PC-9 (cell line): ENCODE measurements at regions not wholly inside any gene's neighbourhood (a gene's known extent, or its start where the extent isn't known, plus 50 kb on each side); places are given as distances from the start of the nearest gene placed in this dataset.

Experiments
- BruUV-seq: library from RNA; stranded (reverse); fragments of 400-500 nt; replicated peaks from 2 replicates; lab custom pipeline; 2021; lab: Mats Ljungman, UMichigan
- CTCF ChIA-PET: fragments of 300-600 bp; sonication (Branson Sonifier 250); formaldehyde crosslinking; loops from one replicate; lab custom pipeline; 2022; ENCODE audit warnings: antibody characterized with exemption; lab: Charles Lee
- POLR2A ChIA-PET: fragments of 300-600 bp; sonication (Branson Sonifier 250); formaldehyde crosslinking; loops from one replicate; lab custom pipeline; 2022; ENCODE audit warnings: antibody characterized with exemption; ENCODE audit not compliant: unreplicated experiment; lab: Charles Lee
- DNase-seq, 2 experiments: peaks; one replicate each; pipeline versions ENCODE4 v3.0.0 to v3.0.0-alpha.2; 2015 to 2022; ENCODE audit warnings: mixed read lengths in 1 of 2
- H2AFZ ChIP-seq: fragments of 200-600 bp; sonication (generic); 2 replicates; pipeline ENCODE4 v1.8.1; 2017; ENCODE audit warnings: antibody characterized with exemption
- H3F3A ChIP-seq: fragments of 200-600 bp; sonication (generic); 2 replicates; pipeline ENCODE4 v1.8.1; 2017; ENCODE audit warnings: antibody characterized with exemption, mild to moderate bottlenecking, low read depth; ENCODE audit not compliant: insufficient read depth
- H3K27ac ChIP-seq: fragments of 200-600 bp; sonication (generic); 2 replicates; pipeline ENCODE4 v1.6.1; 2016; ENCODE audit warnings: mixed run types
- H3K27me3 ChIP-seq: fragments of 200-600 bp; sonication (generic); 2 replicates; pipeline ENCODE4 v1.6.1; 2016; ENCODE audit warnings: low read depth, mixed run types; ENCODE audit not compliant: insufficient read depth
- H3K36me3 ChIP-seq: fragments of 200-600 bp; sonication (generic); 2 replicates; pipeline ENCODE4 v1.6.1; 2016; ENCODE audit warnings: low read depth, mixed run types
- H3K4me1 ChIP-seq: fragments of 200-600 bp; sonication (generic); replicated peaks from 2 replicates; pipeline ENCODE4 v1.6.1; 2016; ENCODE audit warnings: mixed run types; ENCODE audit not compliant: insufficient read depth
- H3K4me2 ChIP-seq: fragments of 200-600 bp; sonication (generic); 2 replicates; pipeline ENCODE4 v1.6.1; 2017; ENCODE audit warnings: mixed run types
- H3K4me3 ChIP-seq: fragments of 200-600 bp; sonication (generic); 2 replicates; pipeline ENCODE4 v1.6.1; 2016; ENCODE audit warnings: mixed run types
- H3K79me2 ChIP-seq: fragments of 200-600 bp; sonication (generic); 2 replicates; pipeline ENCODE4 v1.6.1; 2017; ENCODE audit warnings: low read depth, mixed run types
- H3K9me2 ChIP-seq: fragments of 200-600 bp; sonication (generic); 2 replicates; pipeline ENCODE4 v1.8.1; 2017; ENCODE audit warnings: mild to moderate bottlenecking; ENCODE audit not compliant: insufficient read depth
- H3K9me3 ChIP-seq: fragments of 200-600 bp; sonication (generic); 2 replicates; pipeline ENCODE4 v1.8.1; 2016; ENCODE audit warnings: low read depth; ENCODE audit not compliant: insufficient read depth
- H4K20me1 ChIP-seq: fragments of 200-600 bp; sonication (generic); 2 replicates; pipeline ENCODE4 v1.8.1; 2017; ENCODE audit not compliant: insufficient read depth
- EZH2 ChIP-seq: fragments of 200-600 bp; sonication (generic); IDR thresholded peaks from 2 replicates; pipeline ENCODE4 v1.8.0; 2017; ENCODE audit warnings: antibody characterized with exemption, low read depth
- intact Hi-C: fragments of 100-400 bp; cut with micrococcal nuclease; formaldehyde crosslinking; loops from one replicate; pipeline ENCODE4 v1.10.0; 2022; ENCODE audit not compliant: unreplicated experiment
- TF ChIP-seq, protein P1 (sequence below): fragments of 200-600 bp; sonication (generic); conservative IDR thresholded peaks from 2 replicates; pipeline ENCODE4 v1.6.1; 2017; ENCODE audit warnings: mixed run types, antibody characterized with exemption, mild to moderate bottlenecking, moderate library complexity

DNA sequence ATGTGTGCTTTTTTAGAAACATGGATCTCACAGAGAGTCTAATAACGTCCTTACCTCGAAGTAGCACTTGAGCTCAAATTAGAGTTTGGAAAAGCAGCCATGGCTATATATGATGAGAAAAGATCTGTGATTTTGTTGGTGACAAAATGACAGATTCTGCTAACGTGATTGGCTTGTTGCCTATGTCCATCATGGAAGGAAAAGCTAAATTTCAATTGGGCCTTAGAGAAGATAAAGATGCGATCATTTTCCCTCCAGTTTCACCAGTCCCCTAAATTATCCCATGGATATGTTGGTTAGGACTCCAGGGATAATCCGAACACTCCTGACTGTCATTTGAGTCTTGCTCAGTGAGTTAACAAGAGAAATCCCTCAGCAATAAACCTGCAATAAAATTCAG, 175.8 kb downstream of the C16orf95 start:
- intact Hi-C loops = no loop called here
- no peaks in the 10 kb centered on the region for H4K20me1 ChIP-seq
- H3K4me2 ChIP-seq = no peak overlapping the region
- peaks cover 7% of the 10 kb centered on the region; the same call in 1 of the 2 replicates for H3K4me1 ChIP-seq
- DNase-seq = no peak
- CTCF ChIA-PET = no interaction called here
- H3K9me3 ChIP-seq = no peaks in the 10 kb centered on the region
- POLR2A ChIA-PET = no interaction called here
- TF ChIP-seq EZH2 = no peak
- TF ChIP-seq, protein P1, sequence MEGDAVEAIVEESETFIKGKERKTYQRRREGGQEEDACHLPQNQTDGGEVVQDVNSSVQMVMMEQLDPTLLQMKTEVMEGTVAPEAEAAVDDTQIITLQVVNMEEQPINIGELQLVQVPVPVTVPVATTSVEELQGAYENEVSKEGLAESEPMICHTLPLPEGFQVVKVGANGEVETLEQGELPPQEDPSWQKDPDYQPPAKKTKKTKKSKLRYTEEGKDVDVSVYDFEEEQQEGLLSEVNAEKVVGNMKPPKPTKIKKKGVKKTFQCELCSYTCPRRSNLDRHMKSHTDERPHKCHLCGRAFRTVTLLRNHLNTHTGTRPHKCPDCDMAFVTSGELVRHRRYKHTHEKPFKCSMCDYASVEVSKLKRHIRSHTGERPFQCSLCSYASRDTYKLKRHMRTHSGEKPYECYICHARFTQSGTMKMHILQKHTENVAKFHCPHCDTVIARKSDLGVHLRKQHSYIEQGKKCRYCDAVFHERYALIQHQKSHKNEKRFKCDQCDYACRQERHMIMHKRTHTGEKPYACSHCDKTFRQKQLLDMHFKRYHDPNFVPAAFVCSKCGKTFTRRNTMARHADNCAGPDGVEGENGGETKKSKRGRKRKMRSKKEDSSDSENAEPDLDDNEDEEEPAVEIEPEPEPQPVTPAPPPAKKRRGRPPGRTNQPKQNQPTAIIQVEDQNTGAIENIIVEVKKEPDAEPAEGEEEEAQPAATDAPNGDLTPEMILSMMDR = no peak
- H3K9me2 ChIP-seq = no peaks in the 10 kb centered on the region; the same call in 1 of the 2 replicates
- H3F3A ChIP-seq = no peaks in the 10 kb centered on the region
- no peak overlapping the region for H3K4me3 ChIP-seq
- no peaks in the 10 kb centered on the region for H3K36me3 ChIP-seq
- H3K27me3 ChIP-seq = peaks cover 7% of the 10 kb centered on the region; the same call in 1 of the 2 replicates
- no peaks in the 10 kb centered on the region for H3K79me2 ChIP-seq
- H2AFZ ChIP-seq = no peak overlapping the region
- BruUV-seq = no TSS peak
- H3K27ac ChIP-seq = no peak overlapping the region

DNA sequence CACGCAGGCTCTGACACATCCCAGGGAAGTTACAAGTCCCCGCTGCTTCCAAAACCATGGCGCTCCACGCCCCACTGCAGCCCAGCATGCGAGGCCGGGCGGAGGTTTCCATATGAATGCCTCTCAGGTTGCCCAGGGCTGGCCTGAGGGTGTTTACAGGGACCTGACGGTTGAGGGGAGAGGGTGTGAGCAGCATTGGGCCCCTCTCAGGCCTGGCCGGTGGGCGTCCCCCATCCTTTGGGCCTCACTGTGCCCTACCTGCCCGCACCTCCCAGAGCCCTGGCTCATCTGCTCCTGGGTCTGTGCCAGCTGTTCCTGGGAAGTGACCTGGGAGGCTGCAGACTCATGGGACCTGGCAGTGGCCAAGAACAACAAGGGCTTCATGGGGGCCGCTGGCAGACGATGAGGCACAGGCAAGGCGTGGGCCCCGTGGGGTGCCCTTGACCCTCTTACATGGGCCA, 173.5 kb downstream of the C16orf95 start:
- no peaks in the 10 kb centered on the region for H4K20me1 ChIP-seq
- H3F3A ChIP-seq = no peaks in the 10 kb centered on the region
- no peak overlapping the region for H2AFZ ChIP-seq
- ChIA-PET POLR2A (no interaction called here), CTCF (no interaction called here)
- H3K27me3 ChIP-seq = peaks cover 7% of the 10 kb centered on the region; the same call in 1 of the 2 replicates
- BruUV-seq = no TSS peak
- H3K4me2 ChIP-seq = no peak overlapping the region
- no peak for DNase-seq
- intact Hi-C loops = no loop called here
- H3K9me3 ChIP-seq = no peaks in the 10 kb centered on the region; the same call in 1 of the 2 replicates
- no peak for TF ChIP-seq EZH2
- TF ChIP-seq, protein P1 = no peak
- H3K36me3 ChIP-seq = no peaks in the 10 kb centered on the region
- no peak overlapping the region for H3K4me3 ChIP-seq
- H3K4me1 ChIP-seq = peaks cover 7% of the 10 kb centered on the region; the same call in 1 of the 2 replicates
- no peaks in the 10 kb centered on the region for H3K79me2 ChIP-seq
- H3K9me2 ChIP-seq = no peaks in the 10 kb centered on the region; the same call in 1 of the 2 replicates
- no peak overlapping the region for H3K27ac ChIP-seq

DNA sequence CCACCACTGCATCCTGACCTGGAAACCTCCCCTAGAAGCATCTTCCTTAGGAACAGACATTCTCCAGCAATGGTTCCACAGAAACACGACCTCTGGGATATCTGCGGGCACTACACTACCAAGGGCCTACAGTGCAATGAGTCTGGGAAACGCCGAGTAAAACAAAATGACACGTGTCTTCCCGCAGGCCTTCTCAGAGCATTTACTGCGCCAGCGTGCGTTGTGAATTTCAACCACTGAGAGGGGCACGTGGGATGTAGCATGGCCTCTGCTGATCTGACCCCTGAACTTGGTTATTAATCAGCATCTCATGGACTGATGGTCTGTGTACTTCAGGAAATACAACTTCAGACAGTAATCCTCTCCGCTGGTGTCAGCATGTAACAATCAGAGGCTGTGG, 173.0 kb downstream of the C16orf95 start:
- Histone ChIP-seq H3K79me2 (no peaks in the 10 kb centered on the region), H3K9me2 (no peaks in the 10 kb centered on the region; the same call in 1 of the 2 replicates), H4K20me1 (no peaks in the 10 kb centered on the region), H3K4me2 (no peak overlapping the region), H3K27me3 (peaks cover 5% of the 10 kb centered on the region; the same call in 1 of the 2 replicates), H2AFZ (no peak overlapping the region), H3K4me3 (no peak overlapping the region), H3K9me3 (no peaks in the 10 kb centered on the region; the same call in 1 of the 2 replicates), H3K27ac (no peak overlapping the region), H3F3A (no peaks in the 10 kb centered on the region), H3K36me3 (no peaks in the 10 kb centered on the region), H3K4me1 (peaks cover 7% of the 10 kb centered on the region; the same call in 1 of the 2 replicates)
- CTCF ChIA-PET = no interaction called here
- POLR2A ChIA-PET = no interaction called here
- no peak for DNase-seq
- BruUV-seq = no TSS peak
- intact Hi-C loops = no loop called here
- no peak for TF ChIP-seq EZH2
